HG02938 (cell line): ENCODE measurements at regions not wholly inside any gene's neighbourhood (a gene's known extent, or its start where the extent isn't known, plus 50 kb on each side); places are given as distances from the start of the nearest gene placed in this dataset.
"Not testable (repeated sequence)": the region's sequence is repeated elsewhere in the genome, so short reads cannot be mapped to it uniquely, and the experiment has no call there.

Experiments used
- ATAC-seq: cut with Tn5 transposase; IDR thresholded peaks from one replicate; pipeline ENCODE4 v1.9.1; 2021; ENCODE audit warnings: mild to moderate bottlenecking, moderate library complexity; ENCODE audit not compliant: unreplicated experiment

DNA sequence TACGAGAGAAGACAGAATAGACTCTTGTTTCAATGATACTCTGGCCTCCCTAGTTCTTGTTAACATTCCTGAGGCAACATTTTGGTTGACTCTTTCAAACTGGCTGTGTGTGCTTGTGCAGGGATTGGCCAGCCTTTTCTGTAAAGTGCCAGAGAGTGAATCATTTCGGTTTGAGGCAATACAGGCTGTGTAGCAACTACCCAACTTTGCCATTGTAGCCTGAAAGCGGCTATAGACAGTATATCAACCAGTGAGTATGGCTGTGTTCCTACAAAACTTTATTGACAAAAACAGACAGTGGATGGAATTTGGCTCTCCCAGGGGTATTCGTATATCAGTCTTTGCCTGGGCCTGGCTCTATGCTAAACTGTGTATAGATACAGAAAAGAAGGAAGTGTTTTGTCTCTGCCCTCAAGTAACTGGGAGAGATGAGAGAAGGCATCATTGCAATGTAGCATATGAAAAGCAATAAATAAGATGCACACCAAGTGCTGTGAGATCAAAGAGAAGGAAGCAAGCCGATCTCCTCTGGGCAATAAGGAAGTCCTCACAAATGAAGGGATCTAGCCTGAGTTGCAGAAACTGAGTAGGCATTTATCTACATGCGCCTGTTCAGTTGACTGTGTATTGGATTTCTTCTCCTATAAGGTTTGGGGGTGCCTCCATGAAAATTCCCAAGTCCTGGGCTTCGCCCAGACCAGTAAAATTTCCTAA is 568.0 kb upstream of the KLF4 start:
- no peak for ATAC-seq

- ATAC-seq = no peak
Observed at GRCh38 chr9:108056805-108057386, 567.3 kb upstream of the KLF4 start.

DNA sequence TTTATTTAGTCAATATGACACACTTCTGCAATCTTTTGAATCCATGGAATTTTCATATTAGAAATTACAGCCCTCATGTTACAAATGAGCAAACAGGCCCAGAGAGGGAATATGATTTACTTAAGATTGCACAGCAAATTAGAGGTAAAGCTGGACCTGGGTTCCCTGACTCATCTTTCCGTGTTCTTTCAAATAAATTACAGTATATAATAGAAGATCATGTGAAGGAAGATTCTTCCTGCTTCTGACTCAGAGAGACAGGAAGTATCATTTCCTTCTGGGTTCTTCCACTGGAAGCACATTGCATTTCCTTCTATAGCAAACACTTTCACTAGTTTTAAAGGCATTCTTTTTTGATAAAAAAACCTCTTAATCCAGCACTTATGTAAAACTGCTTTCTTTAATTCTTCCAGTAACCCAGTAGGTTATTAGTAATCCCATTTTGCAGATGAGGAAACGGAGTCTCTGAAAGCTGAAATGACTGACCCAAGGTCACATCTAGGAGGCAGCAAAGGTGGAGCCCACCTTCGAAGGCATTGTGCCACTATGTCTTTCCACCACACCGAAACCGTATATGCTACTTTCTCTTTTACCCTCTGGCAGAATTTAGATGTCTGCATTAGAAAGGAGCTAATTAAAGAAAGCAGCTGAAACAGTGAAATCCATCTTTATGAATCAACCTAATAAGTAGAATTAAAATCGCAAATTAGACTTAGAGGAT is 566.7 kb upstream of the KLF4 start:
- no peak for ATAC-seq

DNA sequence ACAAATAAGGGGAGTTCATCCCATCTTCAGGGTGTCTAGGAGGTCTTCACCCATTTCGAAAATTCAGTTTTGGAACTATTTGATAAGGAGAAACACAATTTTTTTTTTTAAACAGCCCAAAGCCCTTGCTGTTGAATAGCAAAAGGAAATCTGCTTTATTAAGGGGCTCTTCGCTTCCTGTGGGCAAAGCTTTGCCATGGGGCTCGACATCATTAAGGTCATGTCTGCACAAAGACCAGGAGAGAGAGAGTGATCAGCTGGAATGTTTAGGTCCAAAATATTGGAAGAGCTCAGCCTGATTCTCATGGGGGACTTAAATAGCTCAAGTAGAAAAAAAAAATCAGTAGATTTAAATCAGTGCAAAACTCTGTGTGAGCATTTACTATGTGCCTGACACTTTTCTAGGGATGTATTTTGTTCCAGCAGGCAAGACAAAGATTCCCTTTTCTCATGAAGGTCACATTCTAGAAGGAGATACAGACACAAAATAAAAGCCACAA is 564.6 kb upstream of the KLF4 start:
- no peak for ATAC-seq

DNA sequence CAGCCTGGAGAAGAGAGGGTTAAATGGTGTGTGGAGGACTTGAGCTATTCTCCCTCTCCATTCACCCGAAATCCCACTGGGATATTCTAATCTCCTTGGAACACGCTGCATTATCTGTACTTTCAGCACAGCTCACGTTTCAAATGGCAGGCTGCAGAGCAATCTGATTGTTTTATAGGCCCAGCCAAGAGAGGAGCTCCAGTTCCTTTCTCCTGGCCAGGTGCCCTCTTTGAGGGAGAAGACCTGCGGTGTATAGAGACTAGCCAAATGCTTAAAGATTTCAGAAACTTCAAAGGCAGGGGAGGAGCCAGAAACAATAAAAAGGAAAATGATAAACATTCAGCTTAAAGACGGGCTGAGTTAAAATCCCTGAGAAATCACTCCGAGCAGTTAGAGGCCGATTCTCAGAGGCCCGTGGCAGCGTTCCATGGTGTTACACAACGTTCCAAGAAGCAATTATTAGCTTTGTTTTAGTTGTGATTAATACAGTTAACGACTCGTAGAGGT is 564.0 kb upstream of the KLF4 start:
- no peak for ATAC-seq

DNA sequence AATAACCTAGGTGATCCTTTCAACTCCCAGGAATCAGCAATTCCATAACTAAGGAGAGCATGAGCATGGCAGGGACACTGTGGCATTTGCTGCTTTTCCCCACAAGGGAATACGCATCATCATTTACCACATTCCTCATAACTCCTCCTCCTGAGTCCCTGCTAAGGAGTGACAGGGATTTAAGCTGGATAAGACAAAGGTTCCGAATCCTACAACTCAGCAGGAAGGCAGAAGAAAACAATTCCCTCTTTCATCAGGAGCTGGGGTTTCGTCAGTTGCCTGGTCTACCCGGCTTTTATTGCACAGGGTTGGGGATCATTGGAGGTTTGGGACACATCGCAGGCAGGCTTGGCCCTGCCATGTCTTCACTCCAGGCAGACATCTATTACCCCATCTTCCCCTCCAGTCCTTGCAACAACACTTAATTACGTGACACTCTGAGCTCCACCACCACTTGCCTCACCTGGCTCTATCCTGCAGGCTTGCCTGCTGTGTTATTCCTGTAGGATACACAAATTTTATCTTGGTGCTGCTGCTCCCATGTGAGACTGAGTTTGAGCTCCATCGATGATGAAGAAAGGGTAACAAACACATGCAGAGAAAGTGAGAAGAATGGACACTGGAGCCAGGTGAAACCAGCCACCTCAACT is 563.0 kb upstream of the KLF4 start:
- no peak for ATAC-seq

GRCh38 chr9:108050894-108051293 is 561.3 kb upstream of the KLF4 start:
- ATAC-seq = no peak

- no peak for ATAC-seq
Observed at GRCh38 chr9:108049671-108050494, 560.3 kb upstream of the KLF4 start.

DNA sequence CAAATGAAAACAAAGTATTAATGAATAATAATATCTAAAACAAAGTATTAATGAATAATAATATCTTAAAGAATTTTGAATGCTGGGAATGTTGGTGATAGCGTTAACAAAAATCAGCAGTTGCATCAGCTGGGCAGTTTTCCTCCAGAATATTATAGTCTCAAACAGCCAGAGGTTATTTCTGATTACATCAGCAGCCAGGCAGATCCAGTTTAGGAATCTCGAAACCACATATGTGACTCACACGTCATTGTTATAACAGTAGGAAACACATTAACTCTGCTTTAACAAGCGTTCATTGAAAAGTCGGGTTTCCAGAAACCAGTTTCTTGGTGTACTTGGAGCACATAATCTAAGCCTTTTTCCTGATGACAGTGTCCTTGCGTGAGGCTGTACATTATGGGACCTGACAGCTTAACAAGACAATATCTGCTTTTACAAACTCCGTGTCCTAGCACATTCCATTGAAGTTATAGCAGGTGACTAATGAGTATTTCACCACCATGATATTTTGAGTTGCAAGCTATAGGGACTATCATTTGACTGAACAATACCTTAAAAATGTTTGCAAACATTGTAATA is 559.5 kb upstream of the KLF4 start:
- ATAC-seq = no peak

GRCh38 chr9:108048406-108049025 is 558.9 kb upstream of the KLF4 start:
- ATAC-seq = no peak

DNA sequence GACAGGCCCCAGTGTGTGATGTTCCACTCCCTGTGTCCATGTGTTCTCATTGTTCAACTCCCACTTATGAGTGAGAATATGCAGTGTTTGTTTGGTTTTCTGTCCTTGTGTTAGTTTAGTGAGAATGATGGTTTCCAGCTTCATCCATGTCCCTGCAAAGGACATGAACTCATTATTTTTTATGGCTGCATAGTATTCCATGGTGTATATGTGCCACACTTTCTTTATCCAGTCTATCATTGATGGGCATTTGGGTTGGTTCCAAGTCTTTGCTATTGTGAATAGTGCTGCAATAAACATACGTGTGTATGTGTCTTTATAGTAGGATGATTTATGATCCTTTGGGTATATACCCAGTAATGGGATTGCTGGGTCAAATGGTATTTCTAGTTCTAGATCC is 558.2 kb upstream of the KLF4 start:
- ATAC-seq = not testable (repeated sequence)

DNA sequence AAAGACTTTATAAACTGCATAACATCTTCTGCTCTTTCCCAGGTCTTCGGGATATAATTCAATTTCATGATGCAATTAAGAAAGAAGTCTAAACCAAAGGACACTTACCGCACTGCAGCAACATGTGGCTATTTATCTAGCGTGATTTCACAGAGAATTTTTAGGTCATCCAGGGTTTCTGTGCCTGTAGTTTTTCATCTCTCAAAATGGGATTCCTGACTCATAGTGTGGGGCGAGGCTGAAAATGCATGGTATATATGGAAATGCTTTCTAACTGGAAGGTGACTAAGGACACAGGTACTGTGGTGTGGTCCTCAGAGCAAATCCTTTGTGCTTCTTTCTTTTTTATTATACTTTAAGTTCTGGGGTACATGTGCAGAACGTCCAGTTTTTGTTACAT is 557.7 kb upstream of the KLF4 start:
- no peak for ATAC-seq

DNA sequence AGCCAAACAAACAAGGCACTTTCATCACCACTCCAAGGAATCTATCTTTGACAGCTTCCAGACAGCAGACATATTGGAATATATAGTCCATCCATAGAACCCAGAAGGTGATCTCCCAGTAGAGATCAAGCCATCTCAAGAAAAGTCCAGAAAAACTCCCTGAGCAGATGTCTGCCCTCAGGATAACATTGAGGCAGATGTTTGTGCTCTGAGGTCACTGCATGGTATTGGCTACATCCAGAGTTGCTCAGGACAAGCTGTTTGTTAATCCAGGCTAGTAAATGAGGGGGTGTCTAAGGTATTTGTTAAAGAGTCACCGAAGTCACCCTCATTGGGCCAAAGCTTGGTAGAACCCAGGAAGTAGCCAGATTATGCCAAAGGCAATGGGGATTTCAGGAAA is 556.3 kb upstream of the KLF4 start:
- no peak for ATAC-seq

DNA sequence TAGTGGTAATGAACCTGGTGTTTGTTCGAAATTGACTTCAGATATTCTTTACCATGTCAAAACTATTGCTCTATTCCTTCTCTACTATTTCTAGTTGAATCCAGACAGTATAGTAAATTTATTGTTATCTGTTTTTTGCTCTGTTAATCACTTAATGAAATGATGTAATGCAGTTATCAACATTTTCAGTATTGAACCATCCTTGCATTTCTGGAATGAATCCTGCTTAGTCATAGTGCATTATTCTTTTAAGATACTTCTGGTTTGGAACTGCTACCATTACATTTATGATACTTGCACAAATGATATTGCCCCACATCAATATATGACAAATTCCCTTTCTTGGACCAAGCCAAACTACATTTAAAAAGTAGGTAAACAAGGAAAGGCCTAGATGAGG is 554.0 kb upstream of the KLF4 start:
- ATAC-seq = no peak

DNA sequence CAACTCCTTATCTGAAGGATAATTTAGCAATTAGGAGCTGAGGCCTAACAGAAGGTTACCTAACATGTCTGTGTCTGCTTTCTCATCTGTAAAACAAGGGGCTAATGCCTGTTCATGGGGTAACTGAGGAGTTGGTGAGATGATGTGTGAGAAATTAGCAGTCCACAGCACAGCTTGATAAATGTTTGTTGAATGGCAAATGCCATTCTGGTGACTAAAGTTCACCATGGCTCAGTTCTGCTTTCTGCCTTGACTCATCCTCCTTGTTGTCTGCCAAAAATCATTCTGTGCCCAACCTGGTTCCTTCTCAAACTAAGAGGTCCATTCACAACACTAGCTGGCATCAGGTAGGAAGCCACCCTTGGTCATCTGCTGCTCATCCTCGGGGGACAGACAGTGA is 552.0 kb upstream of the KLF4 start:
- ATAC-seq = no peak

GRCh38 chr9:108040783-108041182 is 551.2 kb upstream of the KLF4 start:
- ATAC-seq = no peak

DNA sequence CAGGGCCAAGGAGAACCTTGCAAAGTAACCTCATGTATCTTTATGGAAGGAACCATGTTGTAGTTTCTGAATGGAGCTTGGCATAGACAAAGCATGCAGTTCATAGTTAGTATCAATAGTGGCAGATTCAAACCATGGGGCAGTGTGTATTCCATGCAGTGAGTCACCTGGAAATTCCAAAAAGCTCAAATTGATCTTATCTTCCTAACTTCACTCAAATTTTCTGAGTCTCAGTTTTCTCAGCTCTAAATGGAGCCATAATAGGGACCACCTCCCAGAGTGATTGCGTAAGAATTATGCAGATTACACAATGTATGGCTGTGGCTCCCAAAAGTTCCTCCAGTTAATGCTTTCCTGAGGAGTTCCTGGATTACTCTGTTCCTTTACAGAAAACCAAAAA is 549.9 kb upstream of the KLF4 start:
- no peak for ATAC-seq

DNA sequence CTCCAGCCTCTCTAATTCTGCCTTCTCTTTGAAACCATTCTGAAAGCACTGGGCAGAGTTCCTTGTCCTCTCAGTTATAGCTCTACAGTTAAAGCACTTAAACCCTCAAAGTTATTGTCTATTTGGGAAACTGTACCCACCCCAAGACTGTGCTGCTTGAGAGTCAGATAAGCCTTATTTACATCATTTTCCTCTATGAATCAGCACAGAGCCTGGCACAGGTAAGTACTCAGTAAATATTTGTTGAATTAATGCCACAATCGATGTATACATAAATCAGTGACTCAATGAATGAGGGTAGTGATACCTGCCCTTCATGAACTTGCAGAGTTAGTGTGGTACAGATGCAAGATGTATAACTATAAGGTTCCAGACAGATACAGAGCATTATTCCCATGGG is 549.4 kb upstream of the KLF4 start:
- ATAC-seq = no peak

GRCh38 chr9:108035487-108035886 is 545.9 kb upstream of the KLF4 start:
- ATAC-seq = no peak
